ENCODE measurements at regions not wholly inside any gene's neighbourhood (a gene's known extent, or its start where the extent isn't known, plus 50 kb on each side); places are given as distances from the start of the nearest gene placed in this dataset.
"Not testable (repeated sequence)": the region's sequence is repeated elsewhere in the genome, so short reads cannot be mapped to it uniquely, and the experiment has no call there.

DNA sequence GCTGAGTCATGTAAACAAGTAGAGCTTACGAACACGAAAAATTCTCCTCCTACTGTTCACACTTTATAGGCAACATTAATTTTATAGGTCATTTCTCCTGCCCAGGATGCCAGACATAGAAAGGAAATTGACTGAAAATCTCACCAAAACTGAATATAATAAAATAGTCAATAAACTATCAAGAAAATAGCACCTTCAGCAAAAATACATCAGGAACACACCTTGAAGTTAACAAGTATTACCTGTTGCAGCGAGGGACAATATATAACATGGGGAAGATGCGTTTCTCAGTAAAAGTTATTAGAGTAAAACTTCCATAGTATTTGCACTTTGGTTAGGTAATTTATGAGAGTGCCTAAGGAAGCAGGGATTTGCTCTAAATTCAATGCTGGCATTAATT lies 344.6 kb downstream of the KCNJ3 start:
- no peak for DNase-seq (ENCODE audit: low read depth, low spot score)

GRCh38 chr2:155035308-155035707 lies 336.8 kb downstream of the KCNJ3 start:
- DNase-seq (ENCODE audit: low read depth, low spot score): no peak

DNA sequence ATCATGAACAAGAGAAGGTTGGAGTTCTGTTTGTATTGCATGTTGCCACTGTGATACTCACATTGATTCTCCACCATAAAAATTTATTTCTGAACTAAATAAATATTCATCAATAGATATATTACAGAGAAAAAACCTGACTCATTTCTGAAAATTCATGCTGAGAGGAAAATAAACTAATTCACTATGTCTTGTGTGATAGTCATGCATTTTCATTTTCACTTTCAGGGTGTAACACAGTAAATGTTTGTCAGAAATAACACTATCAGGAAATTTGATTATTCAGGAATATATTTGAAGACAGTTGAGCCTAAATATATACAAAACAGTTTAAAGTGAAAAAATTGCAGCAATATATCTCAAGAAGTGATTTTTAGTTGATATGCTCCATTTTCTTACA lies 335.2 kb downstream of the KCNJ3 start:
- no peak for DNase-seq (ENCODE audit: low read depth, low spot score)

- DNase-seq (ENCODE audit: low read depth, low spot score): peak; percentile 0
These were observed 331.8 kb downstream of the KCNJ3 start for GRCh38 chr2:155030296-155030695.

DNA sequence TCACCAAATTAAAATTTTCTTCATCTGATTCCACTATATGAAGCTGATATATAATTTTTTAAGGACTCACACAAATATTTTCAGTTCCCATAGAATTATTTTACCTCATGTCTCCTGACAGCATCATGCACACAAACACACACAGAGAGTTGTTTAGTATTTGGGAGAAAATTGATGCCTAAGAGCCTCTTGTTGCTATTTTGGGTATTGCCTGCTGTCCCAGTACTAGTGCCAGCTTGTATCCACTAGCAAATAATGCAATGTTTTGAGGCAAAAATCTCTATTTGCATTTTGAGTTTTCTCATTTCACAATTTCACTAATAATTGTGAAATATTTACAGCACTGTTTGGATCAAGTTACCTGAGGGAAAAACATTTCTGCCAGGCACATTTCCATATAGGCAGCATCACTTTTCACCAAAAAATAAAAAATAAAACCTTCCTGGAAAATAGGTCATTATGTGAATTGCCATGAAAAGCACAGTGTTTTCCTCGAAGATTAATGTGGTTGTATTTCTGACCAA lies 328.2 kb downstream of the KCNJ3 start:
- DNase-seq (ENCODE audit: low read depth, low spot score): no peak

- no peak for DNase-seq (ENCODE audit: low read depth, low spot score)
These were observed 325.2 kb downstream of the KCNJ3 start for GRCh38 chr2:155023674-155024073.

DNA sequence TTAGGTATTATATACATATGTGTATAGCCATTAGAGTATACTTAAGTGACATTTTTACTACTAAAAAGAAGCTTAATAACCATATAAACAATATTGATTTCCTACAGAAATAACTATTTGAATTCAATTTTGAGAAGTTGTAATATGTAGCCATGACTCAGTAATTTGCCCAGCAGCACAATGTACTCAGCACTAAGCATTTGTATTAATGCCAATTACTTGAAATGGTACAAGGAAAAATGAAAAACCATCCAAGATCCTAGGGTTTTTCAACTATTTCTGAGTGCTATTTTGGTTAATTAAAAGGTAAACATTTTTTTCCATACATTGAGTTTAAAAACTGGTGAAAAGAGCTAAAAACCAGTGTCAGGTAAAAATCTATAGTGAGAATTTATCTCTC lies 324.0 kb downstream of the KCNJ3 start:
- DNase-seq (ENCODE audit: low read depth, low spot score): no peak

- no peak for DNase-seq (ENCODE audit: low read depth, low spot score)
These were observed 323.1 kb downstream of the KCNJ3 start for GRCh38 chr2:155021618-155022017.

- DNase-seq (ENCODE audit: low read depth, low spot score): no peak
These were observed 321.8 kb downstream of the KCNJ3 start for GRCh38 chr2:155020246-155020645.

GRCh38 chr2:155010925-155011324 lies 312.4 kb downstream of the KCNJ3 start:
- no peak for DNase-seq (ENCODE audit: low read depth, low spot score)

GRCh38 chr2:154995361-154995760 lies 296.9 kb downstream of the KCNJ3 start:
- no peak for DNase-seq (ENCODE audit: low read depth, low spot score)

DNA sequence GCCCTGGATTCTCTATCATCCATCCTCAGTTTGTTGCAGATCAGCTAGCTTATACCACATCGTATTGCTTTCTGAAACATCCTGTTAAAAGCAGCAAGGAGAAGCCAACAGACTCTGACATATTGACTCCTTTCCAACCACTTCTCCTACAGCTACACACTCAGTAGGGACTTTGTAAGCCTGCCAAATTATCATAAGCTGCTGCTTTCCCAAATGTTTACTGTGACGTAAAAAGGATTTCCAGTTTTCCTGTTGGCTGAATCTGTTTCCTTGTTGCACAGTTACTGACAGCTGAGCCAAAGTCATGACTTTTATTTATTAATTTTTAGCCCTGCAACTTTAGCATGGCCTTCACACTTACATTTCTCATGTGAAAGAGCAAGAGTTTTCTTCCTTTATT lies 294.3 kb downstream of the KCNJ3 start:
- DNase-seq (ENCODE audit: low read depth, low spot score): no peak

GRCh38 chr2:154978710-154979109 lies 280.2 kb downstream of the KCNJ3 start:
- DNase-seq (ENCODE audit: low read depth, low spot score): no peak

DNA sequence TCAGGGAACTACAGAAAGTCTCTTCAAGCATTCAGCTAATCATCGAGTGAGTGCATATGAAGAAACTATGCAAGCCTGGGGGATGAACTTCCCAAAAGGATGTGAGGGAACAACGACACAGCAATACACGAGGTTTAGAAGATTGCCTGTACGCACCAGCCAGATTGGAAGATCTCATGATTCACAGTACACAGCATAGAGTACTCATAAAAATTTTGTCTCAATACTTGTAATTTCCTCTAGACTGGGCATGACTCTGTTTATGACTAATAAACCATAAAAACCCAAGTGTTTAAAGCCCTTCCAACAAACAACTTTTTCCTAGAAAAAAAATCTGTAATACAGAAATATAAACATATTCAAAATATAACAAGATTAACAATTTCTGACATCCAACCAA lies 279.7 kb downstream of the KCNJ3 start:
- DNase-seq (ENCODE audit: low read depth, low spot score): no peak

DNA sequence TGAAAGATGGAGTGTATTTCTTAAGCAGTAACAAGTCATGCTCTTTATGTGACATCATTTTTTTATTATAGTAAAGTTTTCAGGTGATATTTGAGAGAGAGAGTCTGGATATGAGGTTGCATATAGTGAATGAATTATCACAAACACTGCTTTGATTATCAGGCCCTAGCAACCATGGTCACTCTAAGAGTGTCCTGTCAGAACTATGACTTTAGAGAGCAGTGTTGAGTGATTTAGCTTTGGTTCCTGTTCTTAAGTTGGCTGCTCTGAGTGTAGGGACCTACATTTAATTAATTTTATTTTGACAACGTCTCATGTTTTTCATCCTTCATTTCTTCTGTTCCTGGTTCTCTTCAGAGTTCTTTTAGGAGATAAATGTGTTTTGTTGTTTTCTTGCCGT lies 275.5 kb downstream of the KCNJ3 start:
- DNase-seq (ENCODE audit: low read depth, low spot score): no peak

DNA sequence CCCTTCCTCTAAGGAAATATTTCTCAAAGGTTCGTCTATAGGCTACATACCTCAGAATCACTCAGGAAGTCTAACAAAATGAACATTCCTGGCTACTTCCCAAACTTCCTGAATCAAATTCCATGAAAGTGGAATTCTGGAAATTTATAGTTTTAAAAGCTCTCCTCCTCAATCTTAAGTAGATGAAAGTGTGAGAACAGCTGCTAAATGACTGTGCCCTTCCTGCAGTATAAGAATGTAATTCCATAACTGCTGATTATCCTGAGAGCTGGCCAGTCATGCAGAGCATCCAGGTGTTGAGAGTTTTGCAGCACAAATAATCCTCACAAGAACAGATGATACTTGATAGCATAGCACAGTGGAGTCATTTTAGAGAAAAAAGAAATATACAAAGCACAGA lies 265.0 kb downstream of the KCNJ3 start:
- no peak for DNase-seq (ENCODE audit: low read depth, low spot score)

DNA sequence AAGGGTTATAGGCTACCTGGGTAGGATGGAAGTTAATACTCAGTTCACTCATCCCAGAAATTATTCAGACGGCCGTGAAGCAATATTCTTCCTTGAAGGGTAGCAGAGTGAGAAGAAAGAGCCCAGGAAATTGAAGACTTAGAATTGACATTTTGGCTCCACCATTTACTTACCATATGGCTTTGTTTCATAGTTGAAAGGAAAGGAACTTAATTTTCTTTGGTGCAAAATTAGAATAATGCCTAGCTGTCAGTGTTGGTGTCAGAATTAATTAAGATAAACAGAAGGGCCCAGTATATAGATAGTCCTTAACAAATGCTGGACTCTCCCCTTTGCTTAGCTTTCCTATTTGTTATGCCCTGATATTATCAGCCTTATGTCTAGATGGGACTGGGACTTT lies 263.2 kb downstream of the KCNJ3 start:
- DNase-seq (ENCODE audit: low read depth, low spot score): no peak

- DNase-seq (ENCODE audit: low read depth, low spot score): no peak
These were observed 262.5 kb downstream of the KCNJ3 start for GRCh38 chr2:154960802-154961583.

GRCh38 chr2:154952346-154952980 lies 254.0 kb downstream of the KCNJ3 start:
- peak; percentile 1 for DNase-seq (ENCODE audit: low read depth, low spot score)

DNA sequence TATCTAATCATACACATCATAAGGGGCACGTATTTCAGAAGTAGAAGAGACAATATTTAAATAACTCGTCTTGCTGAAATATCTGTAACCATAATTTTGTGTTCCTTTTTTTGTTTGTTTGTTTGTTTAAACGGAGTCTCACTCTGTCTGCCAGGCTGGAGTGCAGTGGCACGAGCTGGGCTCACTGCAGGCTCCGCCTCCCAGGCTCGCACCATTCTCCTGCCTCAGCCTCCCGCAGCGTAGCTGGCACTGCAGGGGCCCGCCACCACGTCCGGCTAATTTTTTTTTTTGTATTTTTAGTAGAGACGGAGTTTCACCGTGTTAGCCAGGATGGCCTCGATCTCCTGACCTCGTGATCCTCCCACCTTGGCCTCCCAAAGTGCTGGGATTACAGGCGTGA lies 248.9 kb downstream of the KCNJ3 start:
- not testable (repeated sequence) for DNase-seq (ENCODE audit: low read depth, low spot score)

- no peak for DNase-seq (ENCODE audit: low read depth, low spot score)
These were observed 247.5 kb downstream of the KCNJ3 start for GRCh38 chr2:154945984-154946383.

DNA sequence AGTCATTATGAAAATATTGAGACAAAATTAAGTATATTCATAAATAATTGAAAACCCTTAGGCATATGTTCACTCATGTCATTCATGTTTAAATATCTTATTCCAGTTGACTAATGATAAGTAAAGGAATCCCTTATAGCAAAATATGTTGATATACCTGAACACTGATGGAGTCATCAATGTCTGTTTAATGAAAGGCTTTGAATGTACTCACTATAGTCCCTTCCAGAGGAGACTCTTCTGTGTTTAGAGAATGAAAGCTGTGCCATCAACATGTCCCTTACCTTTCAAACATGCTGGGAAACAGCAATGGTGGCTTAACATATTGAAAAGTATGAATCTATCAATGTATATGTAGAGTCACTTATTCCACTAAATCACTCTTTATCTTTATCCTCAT lies 242.9 kb downstream of the KCNJ3 start:
- no peak for DNase-seq (ENCODE audit: low read depth, low spot score)

DNA sequence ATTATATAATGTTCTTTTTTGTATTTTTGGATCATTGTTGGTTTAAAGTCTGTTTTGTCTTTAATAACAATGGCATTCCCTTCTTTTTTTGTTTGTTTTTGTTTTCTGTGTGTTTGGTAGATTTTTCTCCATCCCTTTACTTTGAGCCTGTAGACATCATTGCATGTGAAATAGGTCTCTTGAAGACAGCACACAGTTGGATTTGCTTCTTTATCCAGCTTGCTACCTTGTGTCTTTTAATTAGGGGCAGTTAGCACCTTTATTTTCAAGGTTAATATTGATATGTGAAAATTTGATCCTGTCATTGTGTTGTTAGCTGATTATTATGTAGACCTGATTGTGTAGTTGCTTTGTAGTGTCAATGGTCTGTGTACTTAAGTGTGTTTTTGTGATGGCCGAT lies 235.7 kb downstream of the KCNJ3 start:
- DNase-seq (ENCODE audit: low read depth, low spot score): no peak
